H1 (cell line): ENCODE measurements at regions not wholly inside any gene's neighbourhood (a gene's known extent, or its start where the extent isn't known, plus 50 kb on each side); places are given as distances from the start of the nearest gene placed in this dataset.

Experiments
- CTCF ChIA-PET: fragments of 300-600 bp; sonication (Branson Sonifier 250); formaldehyde crosslinking; loops from one replicate; lab custom pipeline; 2021; ENCODE audit not compliant: partially characterized antibody; lab: Charles Lee
- POLR2A ChIA-PET: fragments of 300-600 bp; sonication (Branson Sonifier 250); formaldehyde crosslinking; loops from one replicate; lab custom pipeline; 2021; ENCODE audit warnings: inconsistent platforms; ENCODE audit not compliant: partially characterized antibody; lab: Charles Lee
- DNase-seq, 2 experiments: peaks; one replicate each; pipeline versions ENCODE4 v3.0.0 to v3.0.0-alpha.2; 2010 to 2022; ENCODE audit warnings: low spot score in 2 of 2, low read depth in 1 of 2, mixed read lengths in 1 of 2
- FAIRE-seq: peaks from 2 replicates; lab custom pipeline; 2011; peaks lifted over from hg19 to GRCh38; lab: Jason Lieb, UNC
- H2AFZ ChIP-seq: 2 replicates; pipeline ENCODE4 v1.8.1; 2012; ENCODE audit warnings: low read length, inconsistent platforms
- H2AK5ac ChIP-seq: 2 replicates; pipeline ENCODE4 v1.6.1; 2013; ENCODE audit warnings: low read depth, low read length
- H2BK120ac ChIP-seq: replicated peaks from 2 replicates; pipeline ENCODE3; 2013; ENCODE audit warnings: low read depth, low read length, inconsistent platforms
- H2BK12ac ChIP-seq: 2 replicates; pipeline ENCODE4 v1.6.1; 2013; ENCODE audit warnings: low read depth, low read length
- H2BK15ac ChIP-seq: 2 replicates; pipeline ENCODE4 v1.6.1; 2013; ENCODE audit warnings: low read length
- H2BK20ac ChIP-seq: 2 replicates; pipeline ENCODE4 v1.6.1; 2013; ENCODE audit warnings: low read length
- H2BK5ac ChIP-seq: 2 replicates; pipeline ENCODE4 v1.6.1; 2013; ENCODE audit warnings: low read depth, low read length
- H3K14ac ChIP-seq: 2 replicates; pipeline ENCODE4 v1.6.1; 2013; ENCODE audit warnings: inconsistent platforms; ENCODE audit not compliant: insufficient read length
- H3K18ac ChIP-seq: 2 replicates; pipeline ENCODE4 v1.6.1; 2013; ENCODE audit warnings: low read length; ENCODE audit errors: extremely low read depth
- H3K23ac ChIP-seq: 2 replicates; pipeline ENCODE4 v1.6.1; 2013; ENCODE audit warnings: inconsistent platforms; ENCODE audit not compliant: insufficient read length
- H3K23me2 ChIP-seq: 2 replicates; pipeline ENCODE4 v1.6.1; 2013; ENCODE audit warnings: low read depth, low read length
- H3K27ac ChIP-seq: 2 replicates; pipeline ENCODE4 v1.6.1; 2011; ENCODE audit warnings: low read depth, low read length, inconsistent platforms
- H3K27me3 ChIP-seq, 4 experiments: replicated peaks in 1 of 4; 1 replicate in 1 of 4; 2 replicates in 3 of 4; pipeline versions ENCODE4 v1.6.1 to v1.8.1; 2011 to 2013; ENCODE audit warnings: low read length in 3 of 4, mild to moderate bottlenecking in 3 of 4, inconsistent platforms in 2 of 4, mixed read lengths in 2 of 4, moderate library complexity in 1 of 4; ENCODE audit not compliant: control insufficient read depth in 3 of 4, insufficient read depth in 3 of 4; ENCODE audit errors: extremely low read depth in 1 of 4
- H3K36me3 ChIP-seq, 4 experiments: 2 replicates each; pipeline versions ENCODE4 v1.6.1 to v1.8.1; 2011 to 2013; ENCODE audit warnings: mild to moderate bottlenecking in 4 of 4, low read length in 3 of 4, moderate library complexity in 2 of 4, control low read depth in 1 of 4, inconsistent platforms in 1 of 4; ENCODE audit not compliant: insufficient read depth in 4 of 4, control insufficient read depth in 2 of 4
- H3K4ac ChIP-seq: replicated peaks from 2 replicates; pipeline ENCODE3; 2013; ENCODE audit warnings: low read length, low read depth, mixed read lengths, inconsistent platforms; ENCODE audit not compliant: insufficient read length
- H3K4me1 ChIP-seq, 4 experiments: replicated peaks in 1 of 4; 1 replicate in 1 of 4; 2 replicates in 3 of 4; pipeline versions ENCODE4 v1.6.1 to v1.8.1; 2011 to 2013; ENCODE audit warnings: low read length in 3 of 4, inconsistent platforms in 2 of 4, mixed read lengths in 1 of 4; ENCODE audit not compliant: insufficient read depth in 4 of 4, control insufficient read depth in 3 of 4
- H3K4me2 ChIP-seq, 2 experiments: 2 replicates each; pipeline versions ENCODE4 v1.6.1 to v1.8.1; 2011 to 2013; ENCODE audit warnings: low read depth in 2 of 2, low read length in 2 of 2, control low read depth in 1 of 2, inconsistent platforms in 1 of 2, mild to moderate bottlenecking in 1 of 2; ENCODE audit not compliant: insufficient read depth in 1 of 2
- H3K4me3 ChIP-seq, 4 experiments: fragments of 200-600, 300-600 bp in 1 of 4; sonication (generic), shearing (Covaris generic), sonication (Bioruptor Twin) in 1 of 4; 2 replicates each; pipeline versions ENCODE4 v1.5.1 to v1.8.1; 2011 to 2016; ENCODE audit warnings: low read length in 4 of 4, low read depth in 3 of 4, control low read depth in 2 of 4, inconsistent platforms in 2 of 4, mild to moderate bottlenecking in 2 of 4, mixed read lengths in 1 of 4, moderate library complexity in 1 of 4; ENCODE audit not compliant: insufficient read depth in 2 of 4; ENCODE audit errors: extremely low read depth in 1 of 4
- H3K56ac ChIP-seq: replicated peaks from 2 replicates; pipeline ENCODE3; 2013; ENCODE audit warnings: low read depth, mild to moderate bottlenecking, mixed read lengths, low read length, inconsistent platforms; ENCODE audit not compliant: insufficient read length
- H3K79me1 ChIP-seq: 2 replicates; pipeline ENCODE4 v1.6.1; 2013; ENCODE audit warnings: low read depth, low read length, control low read depth
- H3K79me2 ChIP-seq, 2 experiments: 2 replicates each; pipeline versions ENCODE4 v1.6.1 to v1.8.1; 2012 to 2013; ENCODE audit warnings: low read length in 2 of 2, mild to moderate bottlenecking in 2 of 2, inconsistent platforms in 1 of 2; ENCODE audit not compliant: insufficient read depth in 2 of 2, control insufficient read depth in 1 of 2
- H3K9ac ChIP-seq, 4 experiments: replicated peaks in 1 of 4; 1 replicate in 1 of 4; 2 replicates in 3 of 4; pipeline versions ENCODE4 v1.6.1 to v1.8.1; 2011 to 2013; ENCODE audit warnings: low read depth in 3 of 4, low read length in 3 of 4, control low read depth in 2 of 4, mild to moderate bottlenecking in 2 of 4, moderate library complexity in 2 of 4, inconsistent platforms in 1 of 4; ENCODE audit errors: extremely low read depth in 1 of 4
- H3K9me3 ChIP-seq, 2 experiments: 2 replicates each; pipeline versions ENCODE4 v1.6.1 to v1.8.1; 2012 to 2013; ENCODE audit warnings: mild to moderate bottlenecking in 2 of 2, moderate library complexity in 2 of 2, control low read depth in 1 of 2, inconsistent platforms in 1 of 2, low read depth in 1 of 2, low read length in 1 of 2, mixed read lengths in 1 of 2; ENCODE audit not compliant: insufficient read depth in 2 of 2
- H4K20me1 ChIP-seq, 2 experiments: replicated peaks in 1 of 2; 2 replicates each; pipeline versions ENCODE3 to v1.8.1; 2011 to 2013; ENCODE audit warnings: inconsistent platforms in 2 of 2, low read length in 2 of 2, mild to moderate bottlenecking in 1 of 2; ENCODE audit not compliant: insufficient read depth in 2 of 2, control insufficient read depth in 1 of 2
- H4K5ac ChIP-seq: 2 replicates; pipeline ENCODE4 v1.6.1; 2013; ENCODE audit warnings: low read length, low read depth, mixed read lengths, inconsistent platforms; ENCODE audit not compliant: insufficient read length
- H4K8ac ChIP-seq: 2 replicates; pipeline ENCODE4 v1.8.0; 2013; ENCODE audit warnings: mild to moderate bottlenecking, moderate library complexity, low read length, inconsistent platforms; ENCODE audit not compliant: insufficient read depth; ENCODE audit errors: extremely low read depth
- H4K91ac ChIP-seq: replicated peaks from 2 replicates; pipeline ENCODE3; 2013; ENCODE audit warnings: low read length, mixed read lengths, inconsistent platforms; ENCODE audit not compliant: insufficient read length
- CHD1 ChIP-seq: IDR thresholded peaks from 2 replicates; pipeline ENCODE4 v1.6.1; 2012; ENCODE audit warnings: low read depth, low read length, improper control_type of control experiment
- JUN ChIP-seq: IDR thresholded peaks from 2 replicates; pipeline ENCODE4 v1.6.1; 2011; ENCODE audit warnings: low read depth, mild to moderate bottlenecking, improper control_type of control experiment, low read length
- JUND ChIP-seq: IDR thresholded peaks from 2 replicates; pipeline ENCODE4 v1.6.1; 2011; ENCODE audit warnings: mild to moderate bottlenecking, improper control_type of control experiment, low read length
- PHF8 ChIP-seq: fragments of 200-600 bp; sonication (generic); conservative IDR thresholded peaks from 2 replicates; pipeline ENCODE4 v1.7.1; 2012; ENCODE audit warnings: low read depth, mild to moderate bottlenecking, inconsistent platforms, low read length, moderate library complexity
- SIN3A ChIP-seq, 2 experiments: IDR thresholded peaks in 1 of 2; conservative IDR thresholded peaks in 1 of 2; 2 replicates each; pipeline ENCODE4 v1.6.1; 2011 to 2012; ENCODE audit warnings: low read length in 2 of 2, improper control_type of control experiment in 1 of 2, low read depth in 1 of 2, mild to moderate bottlenecking in 1 of 2
- SRF ChIP-seq: IDR thresholded peaks from 2 replicates; pipeline ENCODE4 v1.6.1; 2011; ENCODE audit warnings: mild to moderate bottlenecking, low read depth, low read length, moderate library complexity
- WGBS, 2 experiments: shearing (Covaris generic) in 1 of 2; methylation state at CpG; one replicate each; pipeline versions ENCODE4 v1.1.6 to v1.1.7; 2013 to 2015; ENCODE audit warnings: low lambda C conversion rate in 2 of 2, mixed read lengths in 2 of 2, inconsistent platforms in 1 of 2, low coverage in 1 of 2, missing lambda C conversion rate in 1 of 2; ENCODE audit not compliant: insufficient replicate concordance in 2 of 2, insufficient coverage in 1 of 2, insufficient read length in 1 of 2; ENCODE audit errors: extremely low coverage in 1 of 2, missing lambda C conversion rate in 1 of 2; 5-methylcytosine and 5-hydroxymethylcytosine counted together

- no peak overlapping the region for H3K27ac ChIP-seq
- no peak overlapping the region for H2AK5ac ChIP-seq
- TF ChIP-seq PHF8 (no peak), JUND (no peak), SRF (no peak), SIN3A (conservative IDR thresholded peaks at IDR 0.05 in 1 of 2, IDR thresholded peaks at IDR 0.05 in 1 of 2; ENCODE audit: low read depth in 1 of 2, low read length in 2 of 2) (no peak), JUN (no peak), CHD1 (no peak)
- DNase-seq (no peak), FAIRE-seq (no peak)
- no peak overlapping the region for H3K4me3 ChIP-seq
- no peaks in the 10 kb centered on the region for H4K20me1 ChIP-seq
- ChIA-PET POLR2A (no interaction called here), CTCF (interaction anchor here (0.6 to 1.4 kb wide), 4 partner anchors 13 to 1802 kb away, joined by 3 to 4 read pairs (median 3); no protein-coding TSS in a partner anchor)
- H2AFZ ChIP-seq: no peak overlapping the region
- no peak overlapping the region for H3K18ac ChIP-seq
- no peak overlapping the region for H3K9ac ChIP-seq
- no peak overlapping the region for H3K23ac ChIP-seq
- no peak overlapping the region for H4K5ac ChIP-seq
- no peak overlapping the region for H3K4me2 ChIP-seq
- no peak overlapping the region for H3K56ac ChIP-seq
- H2BK15ac ChIP-seq: no peak overlapping the region; the same call in 1 of the 2 replicates
- no peak overlapping the region for H2BK20ac ChIP-seq
- H3K14ac ChIP-seq: no peak overlapping the region
- H4K8ac ChIP-seq: no peak overlapping the region
- no peaks in the 10 kb centered on the region for H3K23me2 ChIP-seq
- H2BK5ac ChIP-seq: no peak overlapping the region
- no peaks in the 10 kb centered on the region for H3K79me2 ChIP-seq
- no peaks in the 10 kb centered on the region for H3K27me3 ChIP-seq
- H3K79me1 ChIP-seq: no peaks in the 10 kb centered on the region
- 82% methylated on average over 8 of the region's 12 CpGs; no CpG with 5 or more reads in 1 of the 2 experiments for WGBS, 2 experiments
- no peak overlapping the region for H4K91ac ChIP-seq
- H3K9me3 ChIP-seq: no peaks in the 10 kb centered on the region
- H2BK120ac ChIP-seq: no peak overlapping the region
- H3K4me1 ChIP-seq: peaks cover 0 to 5% (median 0%) of the 10 kb centered on the region in 4 experiments; a peak in 2 of 7 replicates
- no peak overlapping the region for H3K4ac ChIP-seq
- no peak overlapping the region; the same call in 1 of the 2 replicates for H2BK12ac ChIP-seq
- H3K36me3 ChIP-seq: no peaks in the 10 kb centered on the region
Observed at GRCh38 chr17:72424505-72425117, 303.8 kb downstream of the SOX9 start.
